Large intestine (tissue), 3 donors: ENCODE measurements at regions not wholly inside any gene's neighbourhood (a gene's known extent, or its start where the extent isn't known, plus 50 kb on each side); places are given as distances from the start of the nearest gene placed in this dataset.
A peak's percentile ranks its signal among the peaks of the same experiment; 100 is the strongest.
"Not testable (repeated sequence)": the region's sequence is repeated elsewhere in the genome, so short reads cannot be mapped to it uniquely, and the experiment has no call there.

Experiments used
- DNase-seq, 2 donors: peaks; one replicate each; pipeline versions ENCODE4 v3.0.0 to v3.0.0-alpha.2; 2013
- H3K27ac ChIP-seq: one replicate; pipeline ENCODE4 v1.5.1; 2013; ENCODE audit warnings: low read length
- H3K27me3 ChIP-seq: 2 replicates; pipeline ENCODE4 v1.6.1; 2013; ENCODE audit warnings: low read length; ENCODE audit not compliant: control insufficient read depth, insufficient read depth
- H3K36me3 ChIP-seq: 2 replicates; pipeline ENCODE4 v1.6.1; 2013; ENCODE audit warnings: low read length; ENCODE audit not compliant: control insufficient read depth, insufficient read depth
- H3K4me1 ChIP-seq: one replicate; pipeline ENCODE4 v1.6.1; 2013; ENCODE audit warnings: low read length; ENCODE audit not compliant: control insufficient read depth, insufficient read depth
- H3K4me3 ChIP-seq: one replicate; pipeline ENCODE4 v1.5.1; 2013; ENCODE audit warnings: low read length
- H3K9me3 ChIP-seq: one replicate; pipeline ENCODE4 v1.6.1; 2013; ENCODE audit warnings: mild to moderate bottlenecking, low read depth, low read length, moderate library complexity; ENCODE audit not compliant: control insufficient read depth
- WGBS: methylation state at CpG from one replicate; pipeline ENCODE4 v1.1.5; 2013; ENCODE audit warnings: low lambda C conversion rate; ENCODE audit not compliant: insufficient coverage; 5-methylcytosine and 5-hydroxymethylcytosine counted together

- no peak overlapping the region for H3K27ac ChIP-seq
- no peaks in the 10 kb centered on the region for H3K27me3 ChIP-seq
- DNase-seq: no peak
- no CpG with 5 or more reads among the region's 2 CpGs for WGBS
- H3K9me3 ChIP-seq: no peaks in the 10 kb centered on the region
- H3K36me3 ChIP-seq: no peaks in the 10 kb centered on the region
- H3K4me1 ChIP-seq: no peaks in the 10 kb centered on the region
- no peak overlapping the region for H3K4me3 ChIP-seq
Measured at GRCh38 chr21:35467566-35467965, 418.5 kb upstream of the RUNX1 start.

DNA sequence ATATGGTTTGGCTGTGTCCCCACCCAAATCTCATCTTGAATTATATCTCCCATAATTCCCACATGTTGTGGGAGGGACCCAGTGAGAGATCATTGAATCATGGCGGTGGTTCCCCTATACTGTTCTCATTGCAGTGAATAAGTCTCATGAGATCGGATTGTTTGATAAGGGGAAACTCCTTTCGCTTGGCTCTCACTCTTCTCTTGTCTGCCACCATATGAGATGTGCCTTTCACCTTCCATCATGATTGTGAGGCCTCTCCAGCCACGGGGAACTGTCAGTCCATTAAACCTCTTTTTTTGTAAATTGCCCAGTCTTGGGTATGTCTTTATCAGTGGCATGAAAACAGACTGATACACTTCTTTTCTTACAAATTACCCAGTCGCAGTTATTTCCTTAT lies 417.6 kb upstream of the RUNX1 start:
- H3K27ac ChIP-seq, H3K9me3 ChIP-seq, H3K4me1 ChIP-seq, DNase-seq, H3K27me3 ChIP-seq, H3K4me3 ChIP-seq, H3K36me3 ChIP-seq: not testable (repeated sequence)
- no CpG with 5 or more reads among the region's 5 CpGs for WGBS

DNA sequence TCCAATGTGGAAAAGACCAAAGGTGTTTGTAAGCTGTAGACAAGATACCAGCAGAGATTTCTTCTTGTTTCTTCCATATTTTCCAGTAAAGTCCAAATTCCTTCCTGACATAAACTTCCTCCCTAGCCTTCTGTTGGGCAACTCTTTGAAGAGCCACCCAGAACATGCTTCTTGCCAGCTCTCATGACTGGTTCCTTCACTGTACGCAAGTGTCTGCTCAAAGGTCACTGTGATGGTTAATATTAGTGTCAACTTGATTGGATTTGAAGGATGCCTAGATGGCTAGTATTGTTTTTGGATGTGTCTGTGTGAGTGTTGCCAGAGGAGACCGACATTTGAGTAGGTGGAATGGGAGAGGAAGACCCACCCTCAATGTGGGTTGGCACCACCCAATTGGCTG lies 416.6 kb upstream of the RUNX1 start:
- Histone ChIP-seq H3K27ac (no peak overlapping the region), H3K9me3 (no peaks in the 10 kb centered on the region), H3K4me1 (no peaks in the 10 kb centered on the region), H3K27me3 (no peaks in the 10 kb centered on the region), H3K4me3 (no peak overlapping the region), H3K36me3 (no peaks in the 10 kb centered on the region)
- WGBS: no CpG with 5 or more reads among the region's 2 CpGs
- peak in 1 of 2 donors; percentile 23 for DNase-seq

DNA sequence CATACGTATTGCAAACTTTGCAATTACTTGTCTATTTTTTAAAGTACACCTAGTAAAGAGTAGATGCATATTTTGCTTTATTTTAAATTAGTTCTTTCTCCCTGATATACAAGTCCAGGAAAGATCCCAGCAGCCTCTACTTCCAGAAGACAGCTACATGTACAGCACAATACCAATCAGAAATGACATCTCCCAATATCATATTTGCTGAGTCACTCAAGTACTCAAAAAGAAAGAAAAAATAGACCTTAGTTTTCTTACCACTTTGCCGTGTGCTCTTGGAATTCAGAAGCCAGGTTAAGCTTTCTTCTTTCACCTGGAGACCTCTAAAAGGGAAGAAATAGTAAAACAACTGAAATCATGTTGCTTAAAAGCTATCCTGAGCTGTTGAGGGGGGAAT lies 412.6 kb upstream of the RUNX1 start:
- no peak overlapping the region for H3K27ac ChIP-seq
- H3K36me3 ChIP-seq: no peaks in the 10 kb centered on the region
- no peaks in the 10 kb centered on the region for H3K9me3 ChIP-seq
- DNase-seq: no peak
- no peaks in the 10 kb centered on the region for H3K27me3 ChIP-seq
- no peak overlapping the region for H3K4me3 ChIP-seq
- H3K4me1 ChIP-seq: no peaks in the 10 kb centered on the region
- 70% methylated on average over 2 of the region's 2 CpGs for WGBS

DNA sequence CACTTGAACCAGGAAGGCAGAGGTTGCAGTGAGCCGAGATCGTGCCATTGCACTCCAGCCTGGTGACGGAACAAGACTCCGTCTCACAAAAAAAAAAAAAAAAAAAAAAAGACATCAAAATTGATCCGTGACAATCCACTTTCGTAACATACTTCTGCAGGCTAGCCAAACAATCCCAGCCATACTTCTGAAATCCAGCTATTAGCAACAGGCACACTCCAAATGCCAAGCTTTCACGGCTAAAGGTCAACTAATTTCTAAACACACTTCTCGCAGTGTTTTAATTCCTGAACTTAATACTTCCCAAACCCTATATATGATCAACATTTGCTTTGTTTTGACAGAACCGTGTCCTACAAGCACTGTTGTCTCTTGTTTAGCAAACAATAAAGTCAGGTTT lies 411.3 kb upstream of the RUNX1 start:
- DNase-seq: no peak
- Histone ChIP-seq H3K4me3 (no peak overlapping the region), H3K27ac (no peak overlapping the region), H3K4me1 (no peaks in the 10 kb centered on the region), H3K27me3 (no peaks in the 10 kb centered on the region), H3K36me3 (no peaks in the 10 kb centered on the region), H3K9me3 (no peaks in the 10 kb centered on the region)
- WGBS: no CpG with 5 or more reads among the region's 9 CpGs

DNA sequence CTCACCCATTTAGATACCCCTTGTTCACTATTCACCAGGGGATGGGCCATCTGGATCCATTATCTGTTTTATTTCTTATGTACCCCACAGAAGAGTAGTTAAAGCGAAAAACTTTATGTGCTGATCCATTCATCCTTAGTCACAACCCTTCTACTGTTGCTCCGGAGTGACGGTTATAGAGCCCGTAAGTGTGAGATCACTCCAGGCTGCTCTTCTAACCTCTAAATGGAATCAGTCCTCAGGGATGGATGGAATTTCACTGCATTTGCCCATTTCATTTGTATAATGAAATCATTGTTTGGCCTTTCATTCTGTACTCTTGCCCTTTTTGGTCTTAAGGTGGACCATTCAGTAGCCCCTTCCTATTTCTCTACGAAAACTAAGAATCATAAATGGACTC lies 409.3 kb upstream of the RUNX1 start:
- no peak for DNase-seq
- no peaks in the 10 kb centered on the region for H3K36me3 ChIP-seq
- H3K27ac ChIP-seq: no peak overlapping the region
- no peaks in the 10 kb centered on the region for H3K4me1 ChIP-seq
- no peaks in the 10 kb centered on the region for H3K27me3 ChIP-seq
- H3K4me3 ChIP-seq: no peak overlapping the region
- H3K9me3 ChIP-seq: no peaks in the 10 kb centered on the region
- 100% methylated on average over 1 of the region's 5 CpGs for WGBS

DNA sequence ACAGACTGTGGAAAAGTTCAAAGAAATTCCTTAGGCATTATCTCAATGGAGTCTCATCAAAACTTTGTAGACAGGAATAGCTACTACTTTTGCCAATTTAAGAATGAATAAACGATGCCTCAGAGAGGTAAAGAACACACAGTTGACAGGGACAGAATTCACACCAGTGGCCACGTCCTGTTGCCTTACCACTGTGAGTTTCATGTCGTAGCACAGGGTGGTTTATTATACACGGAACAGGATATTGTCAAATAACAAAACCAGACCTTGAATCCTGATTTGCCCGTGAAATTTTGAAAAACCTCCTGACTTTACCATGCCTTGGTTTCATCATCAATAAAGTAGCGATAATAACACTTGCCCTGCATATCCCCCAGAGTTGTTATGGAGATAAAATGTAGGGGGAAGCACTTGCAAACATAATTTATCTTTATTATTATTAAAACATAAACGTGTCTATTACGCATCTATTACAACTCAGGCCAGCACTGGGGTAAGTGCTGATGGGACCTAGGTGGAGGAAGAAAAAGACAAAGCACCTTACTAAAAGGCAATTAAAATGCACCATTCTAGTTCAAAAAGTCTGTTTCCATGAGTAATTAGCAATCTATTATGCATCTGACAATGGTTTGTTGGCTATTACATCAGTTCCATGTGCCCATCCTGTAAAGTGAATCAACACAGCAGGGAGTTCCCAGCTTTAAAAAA lies 408.1 kb upstream of the RUNX1 start:
- 70% methylated on average over 2 of the region's 8 CpGs for WGBS
- Histone ChIP-seq H3K27ac (no peak overlapping the region), H3K4me3 (no peak overlapping the region), H3K9me3 (no peaks in the 10 kb centered on the region), H3K27me3 (no peaks in the 10 kb centered on the region), H3K4me1 (no peaks in the 10 kb centered on the region), H3K36me3 (no peaks in the 10 kb centered on the region)
- DNase-seq: no peak

- no peak for DNase-seq
- H3K27me3 ChIP-seq: no peaks in the 10 kb centered on the region
- H3K36me3 ChIP-seq: no peaks in the 10 kb centered on the region
- WGBS: 100% methylated on average over 1 of the region's 1 CpG
- H3K4me3 ChIP-seq: no peak overlapping the region
- H3K4me1 ChIP-seq: no peaks in the 10 kb centered on the region
- H3K27ac ChIP-seq: no peak overlapping the region
- no peaks in the 10 kb centered on the region for H3K9me3 ChIP-seq
Measured at GRCh38 chr21:35451276-35451675, 402.2 kb upstream of the RUNX1 start.

- Histone ChIP-seq H3K36me3 (no peaks in the 10 kb centered on the region), H3K27me3 (no peaks in the 10 kb centered on the region), H3K27ac (no peak overlapping the region), H3K9me3 (no peaks in the 10 kb centered on the region), H3K4me1 (no peaks in the 10 kb centered on the region), H3K4me3 (no peak overlapping the region)
- no CpG with 5 or more reads among the region's 4 CpGs for WGBS
- no peak for DNase-seq
Measured at GRCh38 chr21:35450830-35451229, 401.7 kb upstream of the RUNX1 start.

DNA sequence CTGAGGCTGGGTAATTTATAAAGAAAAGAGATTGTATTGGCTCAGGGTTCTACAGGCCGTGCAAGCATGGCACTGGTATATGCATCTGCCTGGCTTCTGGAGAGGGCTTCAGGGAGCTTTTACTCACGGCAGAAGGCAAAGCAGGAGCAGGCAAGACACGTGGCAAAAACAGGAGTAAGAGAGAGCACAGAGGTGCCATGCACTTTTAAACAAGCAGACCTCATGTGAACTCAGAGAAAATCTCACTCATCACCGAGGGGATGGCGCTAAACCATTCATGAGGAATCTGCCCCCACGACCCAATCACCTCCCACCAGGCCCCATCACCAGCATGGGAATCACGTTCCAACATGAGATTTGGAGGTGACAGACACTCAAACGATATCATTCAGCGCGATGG lies 400.7 kb upstream of the RUNX1 start:
- Histone ChIP-seq H3K27me3 (no peaks in the 10 kb centered on the region), H3K9me3 (no peaks in the 10 kb centered on the region)

GRCh38 chr21:35448876-35449599 lies 399.9 kb upstream of the RUNX1 start:
- no CpG with 5 or more reads among the region's 3 CpGs for WGBS
- no peaks in the 10 kb centered on the region for H3K27me3 ChIP-seq
- H3K4me3 ChIP-seq: no peak overlapping the region
- H3K36me3 ChIP-seq: no peaks in the 10 kb centered on the region
- no peaks in the 10 kb centered on the region for H3K9me3 ChIP-seq
- no peaks in the 10 kb centered on the region for H3K4me1 ChIP-seq
- no peak overlapping the region for H3K27ac ChIP-seq
- no peak for DNase-seq

More for the DNA sequence above, 400.7 kb upstream of the RUNX1 start:
- Histone ChIP-seq H3K27ac (no peak overlapping the region), H3K4me1 (no peaks in the 10 kb centered on the region), H3K4me3 (no peak overlapping the region), H3K36me3 (no peaks in the 10 kb centered on the region)
- no peak for DNase-seq
- WGBS: 100% methylated on average over 1 of the region's 10 CpGs
